SU-DHL-6 (cell line): ENCODE measurements at regions not wholly inside any gene's neighbourhood (a gene's known extent, or its start where the extent isn't known, plus 50 kb on each side); places are given as distances from the start of the nearest gene placed in this dataset.

ENCODE experiments used
- H2AFZ ChIP-seq: fragments of 200-600 bp; sonication (generic); 2 replicates; pipeline ENCODE4 v1.6.1; 2014; ENCODE audit warnings: low read depth, mild to moderate bottlenecking, moderate library complexity, mixed read lengths, antibody characterized with exemption, low read length; ENCODE audit not compliant: severe bottlenecking
- H3F3A ChIP-seq: fragments of 200-600 bp; shearing (Covaris generic); 2 replicates; pipeline ENCODE4 v1.6.0; 2016; ENCODE audit warnings: antibody characterized with exemption, mild to moderate bottlenecking; ENCODE audit not compliant: insufficient read depth
- H3K27ac ChIP-seq: fragments of 200-600 bp; sonication (generic); 2 replicates; pipeline ENCODE4 v1.5.1; 2016; ENCODE audit warnings: low read depth, mild to moderate bottlenecking, low read length, moderate library complexity, mixed read lengths
- H3K27me3 ChIP-seq: fragments of 200-600 bp; sonication (generic), shearing (Covaris generic); 2 replicates; pipeline ENCODE4 v1.6.0; 2014; ENCODE audit warnings: mild to moderate bottlenecking, low read length
- H3K36me3 ChIP-seq: fragments of 200-600 bp; sonication (generic); 2 replicates; pipeline ENCODE4 v1.6.1; 2014; ENCODE audit warnings: mild to moderate bottlenecking, low read length, mixed read lengths
- H3K4me2 ChIP-seq: fragments of 300-600, 200-600 bp; shearing (Covaris generic), sonication (generic); 2 replicates; pipeline ENCODE4 v1.6.0; 2014; ENCODE audit warnings: low read length, low read depth, mild to moderate bottlenecking; ENCODE audit not compliant: poor library complexity, severe bottlenecking
- H3K4me3 ChIP-seq: fragments of 200-600 bp; sonication (generic); 2 replicates; pipeline ENCODE4 v1.5.1; 2014; ENCODE audit warnings: antibody characterized with exemption, low read length, mild to moderate bottlenecking, mixed read lengths; ENCODE audit not compliant: insufficient read depth, poor library complexity, severe bottlenecking
- H3K79me2 ChIP-seq: fragments of 200-600 bp; sonication (generic); 2 replicates; pipeline ENCODE4 v1.6.1; 2014; ENCODE audit warnings: mild to moderate bottlenecking, low read length, moderate library complexity; ENCODE audit not compliant: insufficient read depth
- H3K9ac ChIP-seq: fragments of 200-600 bp; sonication (generic); 2 replicates; pipeline ENCODE4 v1.7.0; 2014; ENCODE audit warnings: mild to moderate bottlenecking, low read length
- H3K9me2 ChIP-seq: fragments of 200-600 bp; sonication (generic); replicated peaks from 2 replicates; pipeline ENCODE4 v1.6.1; 2014; ENCODE audit warnings: low read length; ENCODE audit not compliant: insufficient read depth
- H3K9me3 ChIP-seq: fragments of 200-600 bp; sonication (generic); 2 replicates; pipeline ENCODE4 v1.6.1; 2014; ENCODE audit warnings: low read length, mixed read lengths; ENCODE audit not compliant: insufficient read depth
- H4K20me1 ChIP-seq: fragments of 200-600 bp; sonication (generic); 2 replicates; pipeline ENCODE4 v1.6.1; 2014; ENCODE audit warnings: low read depth, mild to moderate bottlenecking, antibody characterized with exemption, low read length, moderate library complexity, mixed read lengths
- CTCF ChIP-seq: fragments of 200-600 bp; sonication (generic); IDR thresholded peaks from one replicate; pipeline ENCODE4 v1.5.1; 2017; ENCODE audit warnings: antibody characterized with exemption, mild to moderate bottlenecking, low read length, moderate library complexity; ENCODE audit not compliant: insufficient read depth, poor library complexity, severe bottlenecking
- EZH2phosphoT487 ChIP-seq: fragments of 200-600 bp; sonication (generic), shearing (Covaris generic); conservative IDR thresholded peaks from 2 replicates; pipeline ENCODE4 v1.6.1; 2018; ENCODE audit warnings: mild to moderate bottlenecking, antibody characterized with exemption, low read length, moderate library complexity, mixed read lengths

GRCh38 chr5:124074500-124074899 lies 562.5 kb downstream of the CSNK1G3 start:
- Histone ChIP-seq H3K27me3 (no peaks in the 10 kb centered on the region), H4K20me1 (no peaks in the 10 kb centered on the region), H3F3A (no peaks in the 10 kb centered on the region), H3K9me2 (no peaks in the 10 kb centered on the region), H3K4me2 (peak overlapping the region; percentile 26), H3K9me3 (no peaks in the 10 kb centered on the region), H2AFZ (no peak overlapping the region), H3K9ac (no peak overlapping the region), H3K36me3 (0 out of 2 replicates have a peak, but pooled peaks cover 9% of the 10 kb centered on the region), H3K27ac (no peak overlapping the region), H3K4me3 (no peak overlapping the region), H3K79me2 (no peaks in the 10 kb centered on the region)
- TF ChIP-seq CTCF, result no peak
- TF ChIP-seq EZH2phosphoT487, result no peak

GRCh38 chr5:124072570-124072969 lies 560.6 kb downstream of the CSNK1G3 start:
- Histone ChIP-seq H3K79me2 (no peaks in the 10 kb centered on the region), H3K36me3 (0 out of 2 replicates have a peak, but pooled peaks cover 9% of the 10 kb centered on the region), H4K20me1 (no peaks in the 10 kb centered on the region), H3F3A (no peaks in the 10 kb centered on the region), H3K4me3 (no peak overlapping the region), H3K27me3 (no peaks in the 10 kb centered on the region), H3K9me2 (no peaks in the 10 kb centered on the region), H3K27ac (no peak overlapping the region), H2AFZ (no peak overlapping the region), H3K4me2 (no peak overlapping the region), H3K9me3 (no peaks in the 10 kb centered on the region), H3K9ac (no peak overlapping the region)
- TF ChIP-seq EZH2phosphoT487, result no peak
- TF ChIP-seq CTCF, result no peak

GRCh38 chr5:124071039-124071438 lies 559.1 kb downstream of the CSNK1G3 start:
- H3K9ac ChIP-seq, result no peak overlapping the region
- H4K20me1 ChIP-seq, result no peaks in the 10 kb centered on the region
- no peak overlapping the region for H3K4me3 ChIP-seq
- H3K27me3 ChIP-seq, result no peaks in the 10 kb centered on the region
- no peak overlapping the region for H3K27ac ChIP-seq
- no peak for TF ChIP-seq EZH2phosphoT487
- no peak for TF ChIP-seq CTCF
- H3K9me2 ChIP-seq, result no peaks in the 10 kb centered on the region
- 0 out of 2 replicates have a peak, but pooled peaks cover under 1% of the 10 kb centered on the region for H3K36me3 ChIP-seq
- H3K4me2 ChIP-seq, result no peak overlapping the region
- no peak overlapping the region for H2AFZ ChIP-seq
- H3K9me3 ChIP-seq, result no peaks in the 10 kb centered on the region
- no peaks in the 10 kb centered on the region for H3F3A ChIP-seq
- no peaks in the 10 kb centered on the region for H3K79me2 ChIP-seq
